ENCODE measurements at regions not wholly inside any gene's neighbourhood (a gene's known extent, or its start where the extent isn't known, plus 50 kb on each side); places are given as distances from the start of the nearest gene placed in this dataset.

GRCh38 chr11:119793335-119793984, 64.5 kb upstream of the NECTIN1 start:
- no peak for TF ChIP-seq POLR2A (IDR thresholded peaks at IDR 0.05)
- TF ChIP-seq CTCF (IDR thresholded peaks at IDR 0.05), result no peak
